ENCODE measurements at regions not wholly inside any gene's neighbourhood (a gene's known extent, or its start where the extent isn't known, plus 50 kb on each side); places are given as distances from the start of the nearest gene placed in this dataset.

DNA sequence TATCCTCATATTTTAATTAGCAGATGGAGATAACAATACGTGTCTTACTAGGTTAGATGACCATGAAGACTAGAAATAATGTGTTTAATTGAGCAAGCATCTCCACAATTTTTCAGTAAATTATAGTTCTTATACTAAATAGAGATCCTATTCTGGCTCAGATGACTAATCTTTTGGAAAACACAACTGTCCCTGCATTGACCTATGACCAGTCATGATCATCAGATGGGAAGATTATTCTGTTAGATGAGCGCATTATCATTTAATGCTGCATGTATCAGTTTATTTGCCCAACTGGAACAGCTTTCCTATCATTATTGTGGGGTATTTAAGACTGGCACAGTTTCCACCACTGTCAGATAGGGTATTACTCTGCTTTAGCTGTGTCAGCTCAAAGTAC, 185.5 kb downstream of the MOXD1 start:
- Histone ChIP-seq H3K36me3 (ENCODE audit: insufficient read depth, low read length) (no peaks in the 10 kb centered on the region), H3K4me2 (ENCODE audit: low read length) (no peak overlapping the region)

DNA sequence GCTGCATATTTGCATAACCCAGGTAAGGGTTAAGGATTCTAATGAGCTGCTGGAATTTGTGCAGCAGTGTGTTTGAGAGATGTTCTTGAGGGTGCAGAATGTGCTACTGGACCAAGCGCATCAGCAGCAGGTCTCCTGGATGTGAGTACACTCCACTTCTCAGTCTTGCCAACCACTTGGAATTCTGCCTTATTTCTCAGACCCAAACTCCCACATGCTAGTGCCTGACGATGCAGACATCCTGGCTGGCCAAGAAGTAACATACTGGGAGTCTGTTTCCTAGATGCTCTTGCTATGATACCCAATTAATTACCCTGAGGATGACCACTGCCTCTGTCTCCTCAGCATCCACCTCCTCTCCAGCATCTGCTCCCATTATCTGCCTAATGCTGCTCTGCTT, 186.6 kb downstream of the MOXD1 start:
- Mint-ChIP-seq H3K9me3 (ENCODE audit: unreplicated experiment) (peaks cover 9% of the 10 kb centered on the region), H3K4me1 (ENCODE audit: low read depth, unreplicated experiment) (no peaks in the 10 kb centered on the region), H3K27me3 (ENCODE audit: low read depth, unreplicated experiment) (no peaks in the 10 kb centered on the region), H3K36me3 (ENCODE audit: low read depth, unreplicated experiment) (no peaks in the 10 kb centered on the region), H3K27ac (ENCODE audit: unreplicated experiment) (no peak overlapping the region), H3K4me3 (ENCODE audit: unreplicated experiment) (no peak overlapping the region)
- Histone ChIP-seq H3K36me3 (ENCODE audit: insufficient read depth, low read length) (no peaks in the 10 kb centered on the region), H3K27me3 (ENCODE audit: insufficient read depth, low read length) (no peaks in the 10 kb centered on the region), H4K20me1 (ENCODE audit: insufficient read depth, low read length) (no peaks in the 10 kb centered on the region), H3K9ac (ENCODE audit: low read length) (no peak overlapping the region), H3K4me2 (ENCODE audit: low read length) (no peak overlapping the region), H3K79me2 (ENCODE audit: insufficient read depth, low read length) (no peaks in the 10 kb centered on the region), H2AFZ (ENCODE audit: low read depth, low read length) (no peak overlapping the region), H3K4me1 (ENCODE audit: insufficient read depth, low read length) (no peaks in the 10 kb centered on the region), H3K9me3 (ENCODE audit: insufficient read depth, low read depth, low read length) (peaks cover 3% of the 10 kb centered on the region), H3K4me3 (ENCODE audit: insufficient read depth, low read depth, low read length) (no peak overlapping the region), H3K27ac (ENCODE audit: low read depth, low read length) (no peak overlapping the region)
- no peak for TF ChIP-seq EZH2 (IDR thresholded peaks at IDR 0.05; ENCODE audit: insufficient read depth, low read length)
- TF ChIP-seq, protein P1, sequence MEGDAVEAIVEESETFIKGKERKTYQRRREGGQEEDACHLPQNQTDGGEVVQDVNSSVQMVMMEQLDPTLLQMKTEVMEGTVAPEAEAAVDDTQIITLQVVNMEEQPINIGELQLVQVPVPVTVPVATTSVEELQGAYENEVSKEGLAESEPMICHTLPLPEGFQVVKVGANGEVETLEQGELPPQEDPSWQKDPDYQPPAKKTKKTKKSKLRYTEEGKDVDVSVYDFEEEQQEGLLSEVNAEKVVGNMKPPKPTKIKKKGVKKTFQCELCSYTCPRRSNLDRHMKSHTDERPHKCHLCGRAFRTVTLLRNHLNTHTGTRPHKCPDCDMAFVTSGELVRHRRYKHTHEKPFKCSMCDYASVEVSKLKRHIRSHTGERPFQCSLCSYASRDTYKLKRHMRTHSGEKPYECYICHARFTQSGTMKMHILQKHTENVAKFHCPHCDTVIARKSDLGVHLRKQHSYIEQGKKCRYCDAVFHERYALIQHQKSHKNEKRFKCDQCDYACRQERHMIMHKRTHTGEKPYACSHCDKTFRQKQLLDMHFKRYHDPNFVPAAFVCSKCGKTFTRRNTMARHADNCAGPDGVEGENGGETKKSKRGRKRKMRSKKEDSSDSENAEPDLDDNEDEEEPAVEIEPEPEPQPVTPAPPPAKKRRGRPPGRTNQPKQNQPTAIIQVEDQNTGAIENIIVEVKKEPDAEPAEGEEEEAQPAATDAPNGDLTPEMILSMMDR (IDR thresholded peaks at IDR 0.05; ENCODE audit: insufficient read depth, low read depth, low read length): no peak
- no peak for DNase-seq (ENCODE audit: low read depth)
- FAIRE-seq: no peak

More for the DNA sequence above, 185.5 kb downstream of the MOXD1 start:
- Histone ChIP-seq H3K4me1 (ENCODE audit: insufficient read depth, low read length) (no peaks in the 10 kb centered on the region), H3K9me3 (ENCODE audit: insufficient read depth, low read depth, low read length) (no peaks in the 10 kb centered on the region), H4K20me1 (ENCODE audit: insufficient read depth, low read length) (no peaks in the 10 kb centered on the region), H3K4me3 (ENCODE audit: insufficient read depth, low read depth, low read length) (no peak overlapping the region), H3K27ac (ENCODE audit: low read depth, low read length) (no peak overlapping the region), H3K27me3 (ENCODE audit: insufficient read depth, low read length) (no peaks in the 10 kb centered on the region), H2AFZ (ENCODE audit: low read depth, low read length) (no peak overlapping the region), H3K9ac (ENCODE audit: low read length) (no peak overlapping the region), H3K79me2 (ENCODE audit: insufficient read depth, low read length) (no peaks in the 10 kb centered on the region)
- no peaks in the 10 kb centered on the region for H3K27me3 Mint-ChIP-seq (ENCODE audit: low read depth, unreplicated experiment)
- H3K9me3 Mint-ChIP-seq (ENCODE audit: unreplicated experiment): no peaks in the 10 kb centered on the region
- DNase-seq (ENCODE audit: low read depth): no peak
- no peak for FAIRE-seq
- H3K4me1 Mint-ChIP-seq (ENCODE audit: low read depth, unreplicated experiment): no peaks in the 10 kb centered on the region
- H3K4me3 Mint-ChIP-seq (ENCODE audit: unreplicated experiment): no peak overlapping the region
- TF ChIP-seq, protein P1 (IDR thresholded peaks at IDR 0.05; ENCODE audit: insufficient read depth, low read depth, low read length): no peak
- TF ChIP-seq EZH2 (IDR thresholded peaks at IDR 0.05; ENCODE audit: insufficient read depth, low read length): no peak
- H3K36me3 Mint-ChIP-seq (ENCODE audit: low read depth, unreplicated experiment): no peaks in the 10 kb centered on the region
- no peak overlapping the region for H3K27ac Mint-ChIP-seq (ENCODE audit: unreplicated experiment)

DNA sequence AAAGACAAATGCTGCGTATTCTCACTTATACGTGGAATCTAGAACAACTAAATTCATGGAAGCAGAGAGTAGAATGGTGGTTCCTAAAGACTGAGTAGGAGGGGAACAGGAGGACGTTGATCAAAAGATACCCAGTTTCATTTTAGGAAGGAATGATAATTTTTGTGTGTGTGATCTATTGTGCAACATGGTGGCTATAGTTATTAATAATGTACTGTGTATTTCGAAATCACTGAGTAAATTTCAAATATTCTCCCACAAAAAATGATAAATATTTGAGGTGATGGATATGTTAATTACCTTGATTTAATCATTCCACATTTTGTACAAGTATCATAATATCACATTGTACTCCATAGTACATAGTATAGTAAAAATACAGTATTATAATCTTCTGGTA, 187.5 kb downstream of the MOXD1 start:
- Histone ChIP-seq H4K20me1 (ENCODE audit: insufficient read depth, low read length) (no peaks in the 10 kb centered on the region), H3K27me3 (ENCODE audit: insufficient read depth, low read length) (no peaks in the 10 kb centered on the region), H3K4me2 (ENCODE audit: low read length) (no peak overlapping the region), H3K36me3 (ENCODE audit: insufficient read depth, low read length) (no peaks in the 10 kb centered on the region), H3K4me1 (ENCODE audit: insufficient read depth, low read length) (no peaks in the 10 kb centered on the region), H2AFZ (ENCODE audit: low read depth, low read length) (no peak overlapping the region), H3K27ac (ENCODE audit: low read depth, low read length) (no peak overlapping the region), H3K9me3 (ENCODE audit: insufficient read depth, low read depth, low read length) (peaks cover 3% of the 10 kb centered on the region), H3K4me3 (ENCODE audit: insufficient read depth, low read depth, low read length) (no peak overlapping the region), H3K9ac (ENCODE audit: low read length) (no peak overlapping the region), H3K79me2 (ENCODE audit: insufficient read depth, low read length) (no peaks in the 10 kb centered on the region)
- no peak for DNase-seq (ENCODE audit: low read depth)
- H3K4me1 Mint-ChIP-seq (ENCODE audit: low read depth, unreplicated experiment): no peaks in the 10 kb centered on the region
- peaks cover 9% of the 10 kb centered on the region for H3K9me3 Mint-ChIP-seq (ENCODE audit: unreplicated experiment)
- H3K27ac Mint-ChIP-seq (ENCODE audit: unreplicated experiment): no peak overlapping the region
- H3K27me3 Mint-ChIP-seq (ENCODE audit: low read depth, unreplicated experiment): no peaks in the 10 kb centered on the region
- no peak for FAIRE-seq
- no peak for TF ChIP-seq EZH2 (IDR thresholded peaks at IDR 0.05; ENCODE audit: insufficient read depth, low read length)
- TF ChIP-seq, protein P1 (IDR thresholded peaks at IDR 0.05; ENCODE audit: insufficient read depth, low read depth, low read length): no peak
- H3K4me3 Mint-ChIP-seq (ENCODE audit: unreplicated experiment): no peak overlapping the region
- H3K36me3 Mint-ChIP-seq (ENCODE audit: low read depth, unreplicated experiment): no peaks in the 10 kb centered on the region
